ENCODE measurements at regions not wholly inside any gene's neighbourhood (a gene's known extent, or its start where the extent isn't known, plus 50 kb on each side); places are given as distances from the start of the nearest gene placed in this dataset.

- DNase-seq (ENCODE audit: low read depth) = no peak
- in situ Hi-C loops (cut with HindIII; ENCODE audit: low pct_unique_long_range_greater_than_20kb, low sequenced_read_pairs) = no loop called here
Observed at GRCh38 chr4:3706565-3707422, 59.4 kb upstream of the ADRA2C start.

- in situ Hi-C loops (cut with HindIII; ENCODE audit: low pct_unique_long_range_greater_than_20kb, low sequenced_read_pairs) = no loop called here
- no peak for DNase-seq (ENCODE audit: low read depth)
Observed at GRCh38 chr4:3706111-3706511, 60.1 kb upstream of the ADRA2C start.

- in situ Hi-C loops (cut with HindIII; ENCODE audit: low pct_unique_long_range_greater_than_20kb, low sequenced_read_pairs) = no loop called here
- DNase-seq (ENCODE audit: low read depth) = no peak
Observed at GRCh38 chr4:3705236-3705987, 60.8 kb upstream of the ADRA2C start.

- DNase-seq (ENCODE audit: low read depth) = no peak
- in situ Hi-C loops (cut with HindIII; ENCODE audit: low pct_unique_long_range_greater_than_20kb, low sequenced_read_pairs) = no loop called here
Observed at GRCh38 chr4:3704669-3705068, 61.5 kb upstream of the ADRA2C start.

GRCh38 chr4:3703677-3704521 lies 62.3 kb upstream of the ADRA2C start:
- in situ Hi-C loops (cut with HindIII; ENCODE audit: low pct_unique_long_range_greater_than_20kb, low sequenced_read_pairs) = no loop called here
- DNase-seq (ENCODE audit: low read depth) = no peak

GRCh38 chr4:3703343-3703676 lies 62.9 kb upstream of the ADRA2C start:
- no peak for DNase-seq (ENCODE audit: low read depth)
- in situ Hi-C loops (cut with HindIII; ENCODE audit: low pct_unique_long_range_greater_than_20kb, low sequenced_read_pairs) = no loop called here

- in situ Hi-C loops (cut with HindIII; ENCODE audit: low pct_unique_long_range_greater_than_20kb, low sequenced_read_pairs) = no loop called here
- no peak for DNase-seq (ENCODE audit: low read depth)
Observed at GRCh38 chr4:3702561-3703221, 63.5 kb upstream of the ADRA2C start.

GRCh38 chr4:3701736-3702560 lies 64.2 kb upstream of the ADRA2C start:
- no peak for DNase-seq (ENCODE audit: low read depth)
- in situ Hi-C loops (cut with HindIII; ENCODE audit: low pct_unique_long_range_greater_than_20kb, low sequenced_read_pairs) = no loop called here

GRCh38 chr4:3701271-3701734 lies 64.9 kb upstream of the ADRA2C start:
- in situ Hi-C loops (cut with HindIII; ENCODE audit: low pct_unique_long_range_greater_than_20kb, low sequenced_read_pairs) = no loop called here
- no peak for DNase-seq (ENCODE audit: low read depth)

GRCh38 chr4:3700736-3701135 lies 65.4 kb upstream of the ADRA2C start:
- DNase-seq (ENCODE audit: low read depth) = no peak
- in situ Hi-C loops (cut with HindIII; ENCODE audit: low pct_unique_long_range_greater_than_20kb, low sequenced_read_pairs) = no loop called here

GRCh38 chr4:3700223-3700622 lies 66.0 kb upstream of the ADRA2C start:
- in situ Hi-C loops (cut with HindIII; ENCODE audit: low pct_unique_long_range_greater_than_20kb, low sequenced_read_pairs) = no loop called here
- DNase-seq (ENCODE audit: low read depth) = no peak

- in situ Hi-C loops (cut with HindIII; ENCODE audit: low pct_unique_long_range_greater_than_20kb, low sequenced_read_pairs) = no loop called here
- DNase-seq (ENCODE audit: low read depth) = no peak
Observed at GRCh38 chr4:3699678-3700077, 66.5 kb upstream of the ADRA2C start.

GRCh38 chr4:3699261-3699660 lies 66.9 kb upstream of the ADRA2C start:
- DNase-seq (ENCODE audit: low read depth) = no peak
- in situ Hi-C loops (cut with HindIII; ENCODE audit: low pct_unique_long_range_greater_than_20kb, low sequenced_read_pairs) = no loop called here

GRCh38 chr4:3697033-3697432 lies 69.2 kb upstream of the ADRA2C start:
- DNase-seq (ENCODE audit: low read depth) = no peak
- in situ Hi-C loops (cut with HindIII; ENCODE audit: low pct_unique_long_range_greater_than_20kb, low sequenced_read_pairs) = no loop called here

GRCh38 chr4:3690551-3691152 lies 75.5 kb upstream of the ADRA2C start:
- no peak for DNase-seq (ENCODE audit: low read depth)
- in situ Hi-C loops (cut with HindIII; ENCODE audit: low pct_unique_long_range_greater_than_20kb, low sequenced_read_pairs) = no loop called here

GRCh38 chr4:3689576-3690550 lies 76.3 kb upstream of the ADRA2C start:
- in situ Hi-C loops (cut with HindIII; ENCODE audit: low pct_unique_long_range_greater_than_20kb, low sequenced_read_pairs) = no loop called here
- no peak for DNase-seq (ENCODE audit: low read depth)

Measured in Caki2 (cell line).